ACHN (cell line): ENCODE measurements at regions not wholly inside any gene's neighbourhood (a gene's known extent, or its start where the extent isn't known, plus 50 kb on each side); places are given as distances from the start of the nearest gene placed in this dataset.

Experiments used
- DNase-seq: peaks from one replicate; pipeline ENCODE4 v3.0.0-alpha.2; 2015
- in situ Hi-C: cut with HindIII; loops from 2 replicates; pipeline ENCODE4 v1.10.0; 2017; ENCODE audit warnings: low sequenced_read_pairs, low pct_ligation_motif_present, low pct_unique_long_range_greater_than_20kb

DNA sequence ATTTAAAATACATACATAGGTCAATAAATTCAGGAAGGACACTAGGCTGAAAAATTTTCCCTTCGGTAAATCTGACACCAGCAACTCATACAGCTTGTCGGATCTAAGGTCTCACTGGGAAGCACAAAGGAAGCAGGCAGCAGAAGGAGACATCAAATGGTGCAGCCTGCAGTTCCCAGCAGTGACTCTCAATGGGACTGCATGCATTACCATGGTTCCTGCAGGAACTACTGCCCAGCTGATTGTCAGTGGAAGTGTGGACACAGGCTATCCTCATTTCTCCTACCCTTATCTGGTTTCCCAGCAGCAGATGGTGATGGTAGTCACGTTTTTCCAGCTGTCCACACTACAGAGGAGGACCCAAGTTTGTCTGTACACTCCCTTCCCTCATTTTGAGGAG is 113.3 kb downstream of the PPP1R2C start:
- no peak for DNase-seq
- in situ Hi-C loops = no loop called here

GRCh38 chrX:42628471-42628870 is 149.5 kb downstream of the PPP1R2C start:
- DNase-seq = no peak
- in situ Hi-C loops = no loop called here

DNA sequence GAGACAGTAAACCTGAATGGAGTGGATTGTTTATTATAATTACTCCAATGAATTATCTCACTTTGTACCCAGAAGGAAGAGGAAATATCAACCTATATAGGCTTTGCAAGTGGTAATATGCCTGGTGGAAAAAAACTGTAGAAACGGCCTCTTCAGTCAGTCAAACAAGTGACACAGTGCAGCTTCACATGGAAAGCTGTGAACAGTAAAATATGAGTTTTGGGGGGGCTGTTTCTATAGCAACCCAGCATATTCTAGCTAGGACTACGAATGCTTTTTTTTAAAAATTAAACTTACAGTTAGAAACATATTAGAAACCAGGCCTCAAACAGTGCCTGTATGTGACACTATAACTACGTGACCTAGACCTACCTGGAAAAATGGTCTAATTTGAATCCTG is 150.1 kb downstream of the PPP1R2C start:
- in situ Hi-C loops = no loop called here
- DNase-seq = no peak

- DNase-seq = no peak
- in situ Hi-C loops = no loop called here
Observed at GRCh38 chrX:42624524-42624923, 153.4 kb downstream of the PPP1R2C start.

GRCh38 chrX:42619068-42619467 is 158.9 kb downstream of the PPP1R2C start:
- in situ Hi-C loops = no loop called here
- no peak for DNase-seq

DNA sequence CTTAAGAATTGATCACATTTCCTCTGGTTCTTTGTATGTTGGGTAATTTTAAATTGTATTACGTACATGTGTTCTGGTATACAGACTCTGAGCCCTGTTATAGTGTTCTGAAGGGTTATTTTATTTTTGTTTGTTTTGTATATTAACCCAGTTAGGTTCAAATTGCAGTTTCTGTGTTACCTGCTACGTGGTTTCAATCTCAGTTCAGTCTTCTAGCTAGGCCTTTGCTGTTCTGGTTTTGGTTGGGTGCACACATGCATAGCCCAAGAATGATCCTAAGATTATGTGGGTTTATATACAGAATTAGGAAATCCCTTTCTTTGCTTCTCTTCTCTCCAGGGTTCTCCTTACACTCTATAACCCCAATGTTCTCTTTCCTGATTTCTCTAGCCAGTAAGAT is 161.0 kb downstream of the PPP1R2C start:
- in situ Hi-C loops = no loop called here
- no peak for DNase-seq

- DNase-seq = peak; percentile 5
- in situ Hi-C loops = no loop called here
Observed at GRCh38 chrX:42615161-42615563, 162.8 kb downstream of the PPP1R2C start.

DNA sequence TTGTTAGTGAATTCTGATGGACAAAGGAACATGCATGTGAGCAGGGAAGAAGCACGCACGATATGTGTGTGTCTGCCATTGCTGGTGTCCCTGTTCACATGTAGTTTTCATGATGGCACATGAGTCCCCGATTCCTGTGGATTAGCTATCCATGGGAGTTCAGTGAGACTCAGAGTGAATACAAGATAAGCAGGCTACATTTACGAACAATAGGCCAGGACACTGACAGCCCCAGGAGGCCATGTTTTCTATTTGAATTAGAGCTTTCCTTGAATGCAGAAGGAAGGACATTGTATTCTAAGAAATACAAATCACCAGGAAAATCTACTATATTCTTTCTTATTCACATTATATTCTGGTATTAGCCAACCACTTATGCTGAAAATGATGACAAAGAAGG is 171.4 kb downstream of the PPP1R2C start:
- DNase-seq = no peak
- in situ Hi-C loops = no loop called here

GRCh38 chrX:42604302-42604701 is 173.7 kb downstream of the PPP1R2C start:
- DNase-seq = no peak
- in situ Hi-C loops = no loop called here

DNA sequence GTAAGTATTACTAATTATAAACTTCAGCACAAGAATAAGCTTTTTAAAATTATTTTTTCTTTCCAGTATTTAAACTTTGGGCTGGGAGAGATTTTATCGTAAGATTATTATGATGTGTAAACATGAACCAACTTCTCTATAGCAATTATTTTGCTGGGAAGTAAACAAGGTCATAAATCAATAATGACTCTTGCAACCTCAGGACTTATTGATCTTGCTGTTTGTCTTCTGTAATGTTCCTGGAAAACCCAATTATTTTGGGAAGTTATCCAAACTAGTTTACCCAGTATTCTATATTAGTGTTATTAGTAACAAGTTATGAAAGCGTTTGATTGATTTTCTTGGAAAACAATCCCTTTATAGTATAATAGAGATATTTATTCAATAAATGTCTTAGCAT is 174.9 kb downstream of the PPP1R2C start:
- in situ Hi-C loops = no loop called here
- no peak for DNase-seq

DNA sequence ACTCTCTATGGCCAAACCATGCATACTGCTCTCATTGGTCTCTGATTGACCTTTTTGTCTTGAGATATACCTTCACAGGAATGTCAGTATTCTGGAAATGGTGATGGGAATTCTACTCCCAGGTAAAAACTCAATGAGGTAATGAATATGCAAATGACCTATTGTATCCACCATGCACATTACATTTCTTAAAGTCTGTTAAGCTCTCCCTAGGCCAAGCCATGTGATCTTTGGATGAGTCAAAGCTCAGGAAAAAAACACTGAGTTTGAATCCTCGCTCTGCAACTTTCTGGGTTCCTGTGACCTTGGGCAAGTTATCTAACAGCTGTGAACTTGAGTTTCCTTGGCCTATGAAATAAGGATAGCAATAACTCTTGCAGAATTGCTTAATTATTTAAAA is 175.4 kb downstream of the PPP1R2C start:
- in situ Hi-C loops = no loop called here

DNA sequence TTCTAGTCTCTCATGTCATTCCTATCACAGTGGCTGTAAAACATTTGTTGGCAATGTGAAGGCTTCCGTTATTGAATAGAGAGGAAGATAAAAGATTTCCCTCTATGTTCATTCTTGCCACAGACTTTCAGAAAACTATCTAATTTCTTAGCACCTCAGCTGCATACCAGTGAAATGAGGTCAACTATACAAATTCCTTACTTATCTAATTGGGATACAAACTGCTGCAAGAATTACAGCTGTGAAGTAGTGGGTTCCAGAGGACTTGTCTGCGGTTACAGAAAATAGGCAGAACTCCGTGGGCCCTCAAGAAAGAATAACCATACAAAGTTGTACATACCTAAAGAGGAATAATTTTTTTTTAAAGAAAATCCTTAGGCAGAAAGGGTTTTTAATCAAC is 175.8 kb downstream of the PPP1R2C start:
- DNase-seq = no peak
- in situ Hi-C loops = no loop called here

More for the DNA sequence above, 175.4 kb downstream of the PPP1R2C start:
- DNase-seq = no peak

GRCh38 chrX:42597481-42597880 is 180.5 kb downstream of the PPP1R2C start:
- in situ Hi-C loops = no loop called here

DNA sequence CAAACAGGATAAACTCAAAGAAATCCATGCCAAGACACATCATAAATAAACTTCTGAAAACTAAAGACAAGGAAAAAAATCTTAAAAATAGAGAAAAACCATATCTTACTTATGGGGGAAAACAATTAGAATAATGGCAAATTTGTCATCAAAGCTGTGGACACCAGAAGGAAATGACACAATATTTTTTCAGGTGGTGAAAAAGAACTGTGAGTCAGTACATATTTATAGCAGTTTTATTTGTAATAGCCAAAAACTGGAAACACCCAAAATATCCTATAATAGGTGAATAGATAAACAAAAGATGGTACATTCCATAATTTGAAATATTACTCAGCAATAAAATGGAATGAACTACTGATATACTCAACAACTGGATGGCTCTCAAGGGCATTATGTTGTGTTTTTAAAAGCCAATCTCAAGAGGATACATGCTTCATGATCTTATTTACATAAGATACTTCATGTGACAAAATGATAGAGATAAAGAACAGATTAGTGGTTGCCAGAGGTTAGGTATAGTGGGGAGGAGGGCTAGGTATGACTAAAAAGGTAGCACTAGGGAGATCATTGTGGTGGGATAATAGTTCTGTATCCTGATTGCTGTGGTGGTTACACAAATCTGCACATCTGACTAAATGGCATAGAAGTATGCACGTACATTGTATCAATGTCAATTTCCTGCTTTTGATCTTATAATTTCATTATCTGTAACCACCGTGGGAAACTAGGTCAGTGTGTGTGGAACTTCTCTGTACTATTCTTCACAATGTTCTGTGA is 191.9 kb downstream of the PPP1R2C start:
- in situ Hi-C loops = no loop called here
- DNase-seq = no peak

More at GRCh38 chrX:42597481-42597880, 180.5 kb downstream of the PPP1R2C start:
- no peak for DNase-seq

DNA sequence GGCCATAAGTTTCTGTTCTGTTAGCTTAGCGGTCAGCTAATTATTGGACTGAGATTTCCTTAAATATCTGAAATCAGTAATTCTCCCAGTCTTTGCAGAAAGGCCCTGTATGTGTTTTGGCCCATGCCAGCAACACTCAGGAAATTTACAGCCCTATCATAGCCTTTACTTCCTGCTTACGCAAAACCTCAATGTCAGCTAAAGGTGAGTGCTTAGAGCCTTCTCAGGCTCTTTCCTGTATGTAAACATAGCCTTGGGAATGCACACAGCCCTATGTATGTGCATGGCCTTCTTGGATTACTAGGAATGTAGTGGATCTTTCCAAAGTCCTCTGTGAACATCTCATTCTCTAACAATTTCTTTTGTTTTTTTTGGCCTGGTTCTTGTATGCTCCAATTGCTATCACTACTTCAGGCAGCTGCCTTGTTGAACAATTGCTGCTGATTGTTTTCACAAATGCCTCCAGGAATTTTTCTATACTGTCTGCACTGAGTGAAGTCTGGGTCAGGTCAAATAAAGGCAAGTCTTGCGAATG is 200.0 kb downstream of the PPP1R2C start:
- in situ Hi-C loops = no loop called here
- no peak for DNase-seq

GRCh38 chrX:42567268-42567667 is 210.7 kb downstream of the PPP1R2C start:
- in situ Hi-C loops = no loop called here

GRCh38 chrX:42565739-42566138 is 212.2 kb downstream of the PPP1R2C start:
- no peak for DNase-seq
- in situ Hi-C loops = no loop called here

More at GRCh38 chrX:42567268-42567667, 210.7 kb downstream of the PPP1R2C start:
- DNase-seq = no peak

DNA sequence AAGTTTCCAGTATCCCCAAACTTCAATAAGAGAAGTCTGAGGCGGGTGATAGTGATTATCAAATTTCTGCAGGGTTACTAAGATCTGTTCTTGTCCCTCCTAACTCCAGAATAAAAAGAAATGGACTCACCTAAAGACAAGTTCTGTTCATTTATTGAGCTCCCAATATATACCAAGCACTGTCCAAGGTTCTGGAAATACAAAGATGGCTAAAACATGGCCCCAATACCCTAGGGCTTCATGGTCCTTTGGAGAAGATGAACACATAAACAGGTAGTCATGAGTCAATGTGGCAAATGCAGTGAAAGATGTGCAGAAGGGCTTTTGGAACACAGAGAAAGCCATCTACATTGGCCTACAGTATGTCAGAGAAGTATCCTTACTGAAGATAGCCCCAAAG is 231.2 kb downstream of the PPP1R2C start:
- in situ Hi-C loops = no loop called here
- DNase-seq = no peak

DNA sequence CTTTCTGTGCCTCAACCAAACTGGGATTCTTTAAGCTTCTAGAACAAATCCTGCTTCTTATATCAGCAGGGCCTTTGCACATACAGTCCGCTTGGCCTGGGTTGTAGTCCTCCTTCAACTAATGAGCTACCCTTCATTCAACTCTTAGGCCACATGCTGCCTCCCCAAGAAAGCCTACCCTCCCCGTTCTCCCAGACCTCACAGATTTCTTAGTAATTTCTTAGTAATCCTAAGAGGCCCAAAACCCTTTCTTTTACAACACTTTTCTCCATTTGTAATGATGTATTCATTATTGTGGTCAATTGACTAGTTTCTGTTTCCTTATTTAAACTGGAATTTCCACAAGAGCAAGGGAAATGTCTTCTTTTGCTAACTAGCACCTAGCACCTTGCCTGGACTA is 233.1 kb downstream of the PPP1R2C start:
- in situ Hi-C loops = no loop called here
- DNase-seq = no peak

DNA sequence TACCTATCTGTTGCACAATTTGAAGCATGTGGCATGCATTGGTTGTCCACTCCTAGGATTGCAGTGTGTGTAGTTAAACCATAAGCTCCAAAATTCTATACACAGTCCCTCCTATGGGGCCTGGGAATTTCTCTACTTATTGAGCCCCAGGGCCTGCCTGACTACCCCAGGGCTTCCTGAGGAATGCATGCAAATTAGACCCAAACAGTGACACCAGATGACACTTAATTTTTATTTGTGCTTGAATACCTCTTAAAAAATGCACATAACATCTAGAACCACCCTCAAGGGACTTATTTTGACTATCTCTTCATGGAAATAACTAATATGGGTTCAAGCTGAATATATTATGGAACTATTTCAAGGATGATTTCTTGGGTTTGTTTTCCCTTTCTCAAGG is 236.4 kb downstream of the PPP1R2C start:
- DNase-seq = no peak
- in situ Hi-C loops = no loop called here
